Natural killer cell (primary cell): ENCODE measurements at regions not wholly inside any gene's neighbourhood (a gene's known extent, or its start where the extent isn't known, plus 50 kb on each side); places are given as distances from the start of the nearest gene placed in this dataset.
A peak's percentile ranks its signal among the peaks of the same experiment; 100 is the strongest.

ENCODE experiments used
- ATAC-seq, 3 donors: fragments of 150-1000 bp in 2 of 3; fragments of 200-7000 bp in 1 of 3; cut with Tn5 transposase; 1 replicate in 1 of 3; 2 replicates in 2 of 3; pipeline ENCODE4 v1.10.0; 2021; ENCODE audit warnings: mild to moderate bottlenecking in 2 of 3, moderate library complexity in 2 of 3
- DNase-seq, 2 donors: peaks; one replicate each; pipeline versions ENCODE4 v3.0.0 to v3.0.0-alpha.2; 2013 to 2021; ENCODE audit warnings: mixed read lengths in 1 of 2
- H3K27ac ChIP-seq: one replicate; pipeline ENCODE4 v1.5.1; 2013; ENCODE audit warnings: mild to moderate bottlenecking, low read length
- H3K27me3 ChIP-seq: one replicate; pipeline ENCODE4 v1.6.1; 2013; ENCODE audit warnings: low read length; ENCODE audit not compliant: control insufficient read depth, insufficient read depth
- H3K36me3 ChIP-seq: one replicate; pipeline ENCODE4 v1.6.1; 2013; ENCODE audit warnings: low read length; ENCODE audit not compliant: control insufficient read depth, insufficient read depth
- H3K4me1 ChIP-seq: one replicate; pipeline ENCODE4 v1.6.1; 2013; ENCODE audit warnings: low read length; ENCODE audit not compliant: control insufficient read depth, insufficient read depth
- H3K4me3 ChIP-seq: one replicate; pipeline ENCODE4 v1.5.1; 2013; ENCODE audit warnings: low read length
- H3K9me3 ChIP-seq: one replicate; pipeline ENCODE4 v1.6.1; 2013; ENCODE audit warnings: low read length; ENCODE audit not compliant: control insufficient read depth, insufficient read depth
- H3K27ac Mint-ChIP-seq, 2 donors: one replicate each; pipeline ENCODE4 v1.8.0; 2022; ENCODE audit warnings: mild to moderate bottlenecking in 2 of 2, mixed read lengths in 2 of 2, moderate library complexity in 1 of 2
- H3K27me3 Mint-ChIP-seq, 2 donors: one replicate each; pipeline ENCODE4 v1.8.0; 2022; ENCODE audit warnings: low read depth in 2 of 2, mixed read lengths in 2 of 2
- H3K36me3 Mint-ChIP-seq: one replicate; pipeline ENCODE4 v1.8.0; 2022; ENCODE audit warnings: mixed read lengths
- H3K4me1 Mint-ChIP-seq, 2 donors: one replicate each; pipeline ENCODE4 v1.8.0; 2022; ENCODE audit warnings: mixed read lengths in 2 of 2
- H3K4me3 Mint-ChIP-seq: one replicate; pipeline ENCODE4 v1.8.0; 2022; ENCODE audit warnings: mild to moderate bottlenecking, moderate library complexity, mixed read lengths
- H3K9me3 Mint-ChIP-seq, 2 donors: one replicate each; pipeline ENCODE4 v1.8.0; 2022; ENCODE audit warnings: mixed read lengths in 2 of 2
- CTCF ChIP-seq: fragments of 200-600 bp; IDR thresholded peaks from one replicate; pipeline ENCODE4 v1.8.0; 2022; ENCODE audit warnings: antibody characterized with exemption
- WGBS: methylation state at CpG from one replicate; pipeline ENCODE4 v1.1.7; 2013; ENCODE audit warnings: missing lambda C conversion rate; ENCODE audit not compliant: insufficient coverage; 5-methylcytosine and 5-hydroxymethylcytosine counted together
- intact Hi-C: fragments of 100-400 bp; cut with micrococcal nuclease; formaldehyde crosslinking; loops from one replicate; pipeline ENCODE4 v1.14.2; 2022

DNA sequence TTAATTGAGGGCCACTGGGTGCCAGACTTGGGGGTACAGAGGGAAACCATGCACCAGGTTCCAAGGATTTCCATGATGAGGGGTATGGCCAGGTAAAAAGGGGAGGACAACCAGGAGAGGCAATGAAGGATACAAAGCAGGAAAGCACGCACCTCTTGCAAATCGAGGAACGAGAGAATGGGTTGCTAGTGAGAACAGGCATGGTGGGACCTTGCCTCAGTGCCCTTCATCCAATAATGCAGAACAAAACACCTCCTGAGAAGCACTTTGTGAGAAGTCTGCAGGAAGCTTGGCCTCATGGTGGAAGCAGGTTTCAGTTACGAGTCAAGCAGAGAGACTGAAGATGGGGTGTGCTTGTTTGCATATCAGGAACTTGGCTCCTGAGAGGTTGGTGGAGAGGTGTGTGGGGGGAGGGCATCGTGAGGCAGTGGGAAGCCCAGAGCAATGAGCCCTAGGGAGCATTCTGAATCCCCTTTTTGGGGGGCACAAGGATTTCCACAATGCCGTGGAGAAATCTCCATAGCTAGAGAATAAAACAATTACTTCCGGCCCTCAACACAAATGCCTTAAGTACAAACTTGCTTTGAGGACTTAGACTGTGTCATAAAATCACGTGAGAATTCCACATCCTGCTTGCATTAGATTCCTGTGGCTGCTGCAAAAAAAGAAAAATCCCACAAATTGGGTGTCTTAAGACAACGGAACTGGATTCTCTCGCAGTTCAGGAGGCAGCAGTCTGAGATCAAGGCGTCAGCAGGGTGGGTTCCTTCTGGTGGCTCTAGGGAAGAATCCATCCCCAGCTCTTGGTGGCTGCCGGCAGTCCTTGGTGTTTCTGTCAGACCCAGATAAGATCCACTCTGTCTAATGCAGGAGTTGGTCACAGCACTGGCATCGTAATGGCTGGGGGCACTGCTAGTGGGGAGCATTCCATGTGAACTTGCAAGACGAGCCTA lies 54.9 kb upstream of the BACE2 start:
- peak overlapping the region in 1 of 2 donors; percentile 37 for H3K27ac Mint-ChIP-seq
- H3K4me1 Mint-ChIP-seq: peaks cover 23% of the 10 kb centered on the region in 2 donors
- peak overlapping the region; percentile 68 for H3K4me3 Mint-ChIP-seq
- Histone ChIP-seq H3K4me3 (peak overlapping the region; percentile 6), H3K9me3 (no peaks in the 10 kb centered on the region), H3K36me3 (no peaks in the 10 kb centered on the region), H3K27ac (no peak overlapping the region), H3K4me1 (peaks cover 10% of the 10 kb centered on the region), H3K27me3 (no peaks in the 10 kb centered on the region)
- ATAC-seq (peak in 2 of 3 donors; percentile 32 to 48), DNase-seq (peak in 1 of 2 donors; percentile 36)
- no peak for TF ChIP-seq CTCF
- intact Hi-C loops: no loop called here
- 16% methylated on average over 14 of the region's 14 CpGs for whole genome bisulfite sequencing
- no peaks in the 10 kb centered on the region for H3K36me3 Mint-ChIP-seq
- no peaks in the 10 kb centered on the region for H3K9me3 Mint-ChIP-seq
- H3K27me3 Mint-ChIP-seq: peaks cover 19 to 24% of the 10 kb centered on the region in 2 donors

DNA sequence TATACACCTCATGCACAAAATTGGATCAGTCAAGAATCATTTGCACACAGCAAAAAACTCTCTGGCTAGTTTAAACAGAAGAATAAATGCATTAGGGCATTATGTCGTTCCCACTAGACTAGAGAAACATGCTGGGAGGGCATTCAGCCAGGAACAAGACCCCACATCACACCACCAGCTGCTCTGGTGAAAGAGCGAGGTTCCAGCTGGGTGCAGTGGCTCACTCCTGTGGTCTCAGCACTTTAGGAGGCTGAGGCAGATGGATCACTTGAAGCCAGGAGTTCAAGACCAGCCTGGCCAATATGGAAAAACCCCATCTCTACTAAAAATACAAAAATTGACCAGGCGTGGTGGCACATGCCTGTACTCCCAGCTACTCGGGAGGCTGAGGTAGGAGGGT lies 52.1 kb upstream of the BACE2 start:
- peaks cover 10% of the 10 kb centered on the region for H3K4me1 ChIP-seq
- intact Hi-C loops: no loop called here
- Mint-ChIP-seq H3K36me3 (no peaks in the 10 kb centered on the region), H3K4me1 (peaks cover 23% of the 10 kb centered on the region in 2 donors), H3K27me3 (peaks cover 8 to 11% of the 10 kb centered on the region in 2 donors), H3K4me3 (no peak overlapping the region), H3K9me3 (no peaks in the 10 kb centered on the region), H3K27ac (no peak overlapping the region)
- no peaks in the 10 kb centered on the region for H3K9me3 ChIP-seq
- TF ChIP-seq CTCF: no peak
- H3K27ac ChIP-seq: no peak overlapping the region
- WGBS: 73% methylated on average over 4 of the region's 4 CpGs
- H3K27me3 ChIP-seq: no peaks in the 10 kb centered on the region
- H3K4me3 ChIP-seq: no peak overlapping the region
- DNase-seq (no peak), ATAC-seq (no peak)
- no peaks in the 10 kb centered on the region for H3K36me3 ChIP-seq
